Uterus (tissue), 2 donors: ENCODE measurements at regions not wholly inside any gene's neighbourhood (a gene's known extent, or its start where the extent isn't known, plus 50 kb on each side); places are given as distances from the start of the nearest gene placed in this dataset.

ENCODE experiments used
- POLR2A ChIP-seq, 2 donors: fragments of 450-650 bp; IDR thresholded peaks; one replicate each; pipeline ENCODE4 v1.6.1; 2016; ENCODE audit warnings: antibody characterized with exemption in 2 of 2, mild to moderate bottlenecking in 1 of 2, moderate library complexity in 1 of 2
- TF ChIP-seq, protein P1 (sequence below), 4 experiments: fragments of 200-600 bp in 2 of 4; fragments of 450-650 bp in 2 of 4; sonication (generic) in 2 of 4; IDR thresholded peaks; one replicate each; pipeline ENCODE4 v1.5.1; 2016 to 2019; ENCODE audit warnings: antibody characterized with exemption in 4 of 4, mild to moderate bottlenecking in 2 of 4, moderate library complexity in 1 of 4

DNA sequence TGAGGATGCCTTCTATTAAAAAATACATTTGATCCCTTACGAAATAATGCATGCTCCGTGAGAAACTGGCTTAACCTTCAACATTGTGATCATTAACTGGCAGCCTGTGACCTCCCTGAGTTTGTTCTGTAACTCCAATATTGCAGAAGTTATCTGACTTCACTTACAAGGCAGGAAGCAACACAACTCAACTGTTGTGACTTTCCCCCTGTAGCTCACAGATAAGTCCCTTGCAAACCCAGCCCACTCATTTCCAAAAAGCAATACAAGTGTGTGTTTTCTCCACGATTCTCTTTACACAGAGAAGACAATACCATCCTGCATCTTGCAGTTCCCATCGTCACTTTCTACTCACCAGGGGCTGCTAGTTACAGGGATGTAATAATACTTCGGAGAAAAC is 304.7 kb upstream of the TMEM132C start:
- no peak for TF ChIP-seq POLR2A (IDR thresholded peaks at IDR 0.05)
- TF ChIP-seq, protein P1, sequence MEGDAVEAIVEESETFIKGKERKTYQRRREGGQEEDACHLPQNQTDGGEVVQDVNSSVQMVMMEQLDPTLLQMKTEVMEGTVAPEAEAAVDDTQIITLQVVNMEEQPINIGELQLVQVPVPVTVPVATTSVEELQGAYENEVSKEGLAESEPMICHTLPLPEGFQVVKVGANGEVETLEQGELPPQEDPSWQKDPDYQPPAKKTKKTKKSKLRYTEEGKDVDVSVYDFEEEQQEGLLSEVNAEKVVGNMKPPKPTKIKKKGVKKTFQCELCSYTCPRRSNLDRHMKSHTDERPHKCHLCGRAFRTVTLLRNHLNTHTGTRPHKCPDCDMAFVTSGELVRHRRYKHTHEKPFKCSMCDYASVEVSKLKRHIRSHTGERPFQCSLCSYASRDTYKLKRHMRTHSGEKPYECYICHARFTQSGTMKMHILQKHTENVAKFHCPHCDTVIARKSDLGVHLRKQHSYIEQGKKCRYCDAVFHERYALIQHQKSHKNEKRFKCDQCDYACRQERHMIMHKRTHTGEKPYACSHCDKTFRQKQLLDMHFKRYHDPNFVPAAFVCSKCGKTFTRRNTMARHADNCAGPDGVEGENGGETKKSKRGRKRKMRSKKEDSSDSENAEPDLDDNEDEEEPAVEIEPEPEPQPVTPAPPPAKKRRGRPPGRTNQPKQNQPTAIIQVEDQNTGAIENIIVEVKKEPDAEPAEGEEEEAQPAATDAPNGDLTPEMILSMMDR (IDR thresholded peaks at IDR 0.05), result no peak
